NB4 (cell line): ENCODE measurements at regions not wholly inside any gene's neighbourhood (a gene's known extent, or its start where the extent isn't known, plus 50 kb on each side); places are given as distances from the start of the nearest gene placed in this dataset.

Experiments used
- POLR2A ChIP-seq: IDR thresholded peaks from 2 replicates; pipeline ENCODE4 v1.6.1; 2011; ENCODE audit warnings: mild to moderate bottlenecking; ENCODE audit not compliant: insufficient read length; ENCODE audit errors: extremely low read depth
- TF ChIP-seq, protein P1 (sequence below): IDR thresholded peaks from one replicate; pipeline ENCODE4 v1.5.1; 2012; ENCODE audit warnings: low read depth, low read length

DNA sequence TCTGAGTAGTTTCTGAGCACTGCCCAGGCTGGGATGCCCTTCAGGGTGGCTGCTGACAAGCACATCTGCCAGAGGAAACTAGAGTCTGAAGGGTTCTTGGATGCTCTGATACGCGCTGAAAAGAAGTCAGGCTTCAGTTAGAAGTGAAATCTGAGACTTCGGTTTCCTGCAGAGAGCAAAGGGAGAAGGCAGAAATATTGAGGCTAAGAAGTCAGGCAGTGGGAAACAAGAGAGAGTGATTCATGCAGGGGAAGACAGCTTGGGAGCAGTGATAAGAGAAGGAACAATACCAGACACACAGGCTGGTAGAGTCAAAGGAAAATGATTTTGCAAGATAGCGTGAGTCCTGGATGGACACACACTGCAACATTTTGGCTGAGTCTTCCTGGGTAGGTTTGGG lies 51.0 kb upstream of the BOD1L2 start:
- TF ChIP-seq POLR2A = no peak
- TF ChIP-seq, protein P1, sequence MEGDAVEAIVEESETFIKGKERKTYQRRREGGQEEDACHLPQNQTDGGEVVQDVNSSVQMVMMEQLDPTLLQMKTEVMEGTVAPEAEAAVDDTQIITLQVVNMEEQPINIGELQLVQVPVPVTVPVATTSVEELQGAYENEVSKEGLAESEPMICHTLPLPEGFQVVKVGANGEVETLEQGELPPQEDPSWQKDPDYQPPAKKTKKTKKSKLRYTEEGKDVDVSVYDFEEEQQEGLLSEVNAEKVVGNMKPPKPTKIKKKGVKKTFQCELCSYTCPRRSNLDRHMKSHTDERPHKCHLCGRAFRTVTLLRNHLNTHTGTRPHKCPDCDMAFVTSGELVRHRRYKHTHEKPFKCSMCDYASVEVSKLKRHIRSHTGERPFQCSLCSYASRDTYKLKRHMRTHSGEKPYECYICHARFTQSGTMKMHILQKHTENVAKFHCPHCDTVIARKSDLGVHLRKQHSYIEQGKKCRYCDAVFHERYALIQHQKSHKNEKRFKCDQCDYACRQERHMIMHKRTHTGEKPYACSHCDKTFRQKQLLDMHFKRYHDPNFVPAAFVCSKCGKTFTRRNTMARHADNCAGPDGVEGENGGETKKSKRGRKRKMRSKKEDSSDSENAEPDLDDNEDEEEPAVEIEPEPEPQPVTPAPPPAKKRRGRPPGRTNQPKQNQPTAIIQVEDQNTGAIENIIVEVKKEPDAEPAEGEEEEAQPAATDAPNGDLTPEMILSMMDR = no peak
